Testis (tissue), 2 donors: ENCODE measurements at regions not wholly inside any gene's neighbourhood (a gene's known extent, or its start where the extent isn't known, plus 50 kb on each side); places are given as distances from the start of the nearest gene placed in this dataset.

Experiments used
- DNase-seq: peaks from one replicate; pipeline ENCODE4 v3.0.0-alpha.2; 2019
- H3K27ac ChIP-seq, 2 donors: fragments of 200-600 bp; sonication (generic); one replicate each; pipeline ENCODE4 v1.5.1; 2019
- H3K27me3 ChIP-seq: fragments of 200-600 bp; sonication (generic); one replicate; pipeline ENCODE4 v1.5.1; 2019
- H3K36me3 ChIP-seq: fragments of 200-600 bp; sonication (generic); one replicate; pipeline ENCODE4 v1.5.1; 2017; ENCODE audit warnings: low read depth; ENCODE audit errors: missing control alignments
- H3K4me1 ChIP-seq: fragments of 200-600 bp; sonication (generic); one replicate; pipeline ENCODE4 v1.5.1; 2019
- H3K4me3 ChIP-seq, 2 donors: fragments of 200-600 bp; sonication (generic); one replicate each; pipeline ENCODE4 v1.5.1; 2017 to 2019
- H3K9me3 ChIP-seq: fragments of 200-600 bp; sonication (generic); one replicate; pipeline ENCODE4 v1.5.1; 2017
- CTCF ChIP-seq, 3 experiments: fragments of 450-650 bp in 2 of 3; fragments of 200-600 bp in 1 of 3; sonication (generic) in 1 of 3; IDR thresholded peaks; one replicate each; pipeline ENCODE4 v1.5.1; 2016 to 2019; ENCODE audit warnings: antibody characterized with exemption in 3 of 3, mild to moderate bottlenecking in 2 of 3, moderate library complexity in 1 of 3
- POLR2A ChIP-seq: fragments of 450-650 bp; IDR thresholded peaks from one replicate; pipeline ENCODE4 v1.6.1; 2017; ENCODE audit warnings: antibody characterized with exemption, mild to moderate bottlenecking, moderate library complexity
- WGBS, 2 donors: methylation state at CpG; one replicate each; pipeline ENCODE4 v1.1.5; 2018; 5-methylcytosine and 5-hydroxymethylcytosine counted together
- intact Hi-C: fragments of 100-400 bp; cut with DNase I; formaldehyde crosslinking; loops from one replicate; pipeline ENCODE4 v1.15.1; 2023; ENCODE audit warnings: low total_unique reads

GRCh38 chr6:63426844-63427243 lies 107.1 kb upstream of the LGSN start:
- WGBS, 2 donors: 88 to 95% methylated on average over 3 of the region's 3 CpGs
- Histone ChIP-seq H3K27me3 (no peaks in the 10 kb centered on the region), H3K4me3 (no peak overlapping the region), H3K27ac (no peak overlapping the region), H3K9me3 (no peaks in the 10 kb centered on the region), H3K36me3 (no peaks in the 10 kb centered on the region), H3K4me1 (no peaks in the 10 kb centered on the region)
- intact Hi-C loops: no loop called here
- no peak for TF ChIP-seq POLR2A
- TF ChIP-seq CTCF (IDR thresholded peaks at IDR 0.05): no peak
- DNase-seq: no peak

DNA sequence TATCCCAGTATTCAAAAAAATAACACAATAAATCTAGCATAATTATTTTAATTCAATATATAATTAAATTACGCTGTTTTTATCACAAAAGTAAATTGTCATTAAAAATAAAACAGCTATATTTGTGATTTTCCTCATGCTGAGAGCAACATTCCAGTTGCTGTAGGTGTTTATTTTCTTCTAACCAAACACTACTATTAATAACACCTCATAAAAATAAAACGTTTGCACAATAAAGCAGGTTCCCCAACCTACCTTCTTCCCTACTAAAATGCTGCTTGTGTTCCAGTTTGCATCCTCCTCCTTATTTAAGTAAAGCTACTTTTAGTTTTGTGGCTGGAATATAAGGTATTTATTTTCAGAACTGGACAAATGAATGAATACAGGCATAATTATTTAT lies 108.2 kb upstream of the LGSN start:
- WGBS, 2 donors: 80 to 90% methylated on average over 2 of the region's 2 CpGs
- Histone ChIP-seq H3K27me3 (no peaks in the 10 kb centered on the region), H3K4me1 (no peaks in the 10 kb centered on the region), H3K36me3 (no peaks in the 10 kb centered on the region), H3K4me3 (no peak overlapping the region), H3K9me3 (no peaks in the 10 kb centered on the region), H3K27ac (no peak overlapping the region)
- DNase-seq: no peak
- intact Hi-C loops: no loop called here
- TF ChIP-seq POLR2A (no peak), CTCF (IDR thresholded peaks at IDR 0.05) (no peak)

DNA sequence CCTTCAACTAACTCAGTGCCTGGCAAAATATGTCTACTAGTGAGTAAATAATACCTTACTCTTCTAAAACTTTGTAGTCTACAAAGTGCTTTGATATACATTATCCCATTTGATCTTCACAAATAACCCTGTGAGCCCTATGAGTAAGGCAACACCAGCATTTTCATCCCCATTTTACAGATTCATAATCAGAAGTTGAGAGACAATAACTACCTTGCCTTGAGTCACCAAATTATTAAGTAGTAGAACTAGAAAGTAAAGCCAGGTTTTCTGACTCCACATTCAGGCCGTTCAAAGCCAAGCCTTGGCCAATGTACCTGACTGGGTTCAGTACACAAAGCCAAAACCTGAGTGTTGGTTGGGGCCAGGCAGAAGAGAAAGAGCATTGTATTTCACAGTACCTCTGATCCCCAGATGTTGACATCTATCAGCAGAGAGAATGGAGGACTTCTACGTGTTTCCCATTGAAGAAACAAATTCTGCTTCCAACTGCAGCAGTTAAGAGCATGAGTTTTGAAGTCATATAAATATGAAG lies 111.3 kb upstream of the LGSN start:
- Histone ChIP-seq H3K9me3 (no peaks in the 10 kb centered on the region), H3K27ac (no peak overlapping the region), H3K4me3 (no peak overlapping the region), H3K4me1 (no peaks in the 10 kb centered on the region), H3K36me3 (no peaks in the 10 kb centered on the region), H3K27me3 (no peaks in the 10 kb centered on the region)
- WGBS, 2 donors: 72 to 74% methylated on average over 2 of the region's 2 CpGs
- no peak for DNase-seq
- intact Hi-C loops: no loop called here
- TF ChIP-seq POLR2A: no peak
- no peak for TF ChIP-seq CTCF (IDR thresholded peaks at IDR 0.05)

DNA sequence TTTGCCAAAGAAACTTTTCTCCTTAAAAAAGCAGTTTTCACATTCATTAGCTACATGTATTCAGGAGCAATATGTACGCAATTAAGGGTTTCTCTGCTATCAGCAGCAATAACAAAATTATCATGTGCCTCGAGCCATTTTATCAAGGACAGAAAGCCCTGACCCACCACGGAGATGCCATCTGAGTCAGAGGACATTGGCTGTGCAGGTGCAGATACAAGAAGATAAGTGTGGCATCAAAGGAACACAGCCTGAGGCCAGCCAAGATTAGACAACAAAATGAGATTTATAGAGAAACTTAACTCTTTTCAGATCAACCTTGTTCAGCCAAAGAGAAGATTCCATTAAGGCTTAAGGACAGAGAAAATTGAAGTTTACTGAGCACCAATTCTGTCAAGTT lies 115.2 kb upstream of the LGSN start:
- DNase-seq: no peak
- intact Hi-C loops: no loop called here
- 32 to 33% methylated on average over 3 of the region's 3 CpGs for WGBS, 2 donors

More for the DNA sequence above, 115.2 kb upstream of the LGSN start:
- H3K36me3 ChIP-seq: no peaks in the 10 kb centered on the region
- H3K27ac ChIP-seq: no peak overlapping the region
- no peaks in the 10 kb centered on the region for H3K9me3 ChIP-seq
- H3K27me3 ChIP-seq: no peaks in the 10 kb centered on the region
- no peaks in the 10 kb centered on the region for H3K4me1 ChIP-seq
- H3K4me3 ChIP-seq: no peak overlapping the region
- TF ChIP-seq CTCF (IDR thresholded peaks at IDR 0.05): no peak
- TF ChIP-seq POLR2A: no peak
